ENCODE measurements at regions not wholly inside any gene's neighbourhood (a gene's known extent, or its start where the extent isn't known, plus 50 kb on each side); places are given as distances from the start of the nearest gene placed in this dataset.

- no peak overlapping the region for H3K4me3 Mint-ChIP-seq
- DNase-seq = no peak
- 88% methylated on average over 17 of the region's 17 CpGs for WGBS (ENCODE audit: insufficient coverage)
- no peaks in the 10 kb centered on the region for H3K4me1 ChIP-seq (ENCODE audit: control insufficient read depth, insufficient read depth, low read length)
- no peaks in the 10 kb centered on the region for H3K4me1 Mint-ChIP-seq
- no peaks in the 10 kb centered on the region for H3K9me3 Mint-ChIP-seq
- TF ChIP-seq CTCF (IDR thresholded peaks at IDR 0.05) = no peak
- no peaks in the 10 kb centered on the region for H3K27me3 ChIP-seq (ENCODE audit: control insufficient read depth, insufficient read depth, low read length)
- intact Hi-C loops (cut with micrococcal nuclease) = no loop called here
- no peak overlapping the region for H3K27ac Mint-ChIP-seq
- H3K4me3 ChIP-seq (ENCODE audit: low read length) = no peak overlapping the region
- H3K27ac ChIP-seq (ENCODE audit: low read length) = no peak overlapping the region
- H3K36me3 ChIP-seq (ENCODE audit: control insufficient read depth, insufficient read depth, low read length) = no peaks in the 10 kb centered on the region
- no peaks in the 10 kb centered on the region for H3K9me3 ChIP-seq (ENCODE audit: control insufficient read depth, insufficient read depth, low read length)
- ATAC-seq = no peak
- peaks cover 6 to 11% of the 10 kb centered on the region in 2 donors for H3K27me3 Mint-ChIP-seq (ENCODE audit: low read depth in 2 of 2)
- H3K36me3 Mint-ChIP-seq = no peaks in the 10 kb centered on the region
Measured at GRCh38 chr10:44828508-44829142, 82.5 kb upstream of the TMEM72 start.

- intact Hi-C loops (cut with micrococcal nuclease) = no loop called here
- ATAC-seq (no peak), DNase-seq (no peak)
- Histone ChIP-seq H3K27me3 (ENCODE audit: control insufficient read depth, insufficient read depth, low read length) (no peaks in the 10 kb centered on the region), H3K9me3 (ENCODE audit: control insufficient read depth, insufficient read depth, low read length) (no peaks in the 10 kb centered on the region), H3K4me3 (ENCODE audit: low read length) (no peak overlapping the region), H3K36me3 (ENCODE audit: control insufficient read depth, insufficient read depth, low read length) (no peaks in the 10 kb centered on the region), H3K4me1 (ENCODE audit: control insufficient read depth, insufficient read depth, low read length) (no peaks in the 10 kb centered on the region), H3K27ac (ENCODE audit: low read length) (no peak overlapping the region)
- peaks cover 6 to 11% of the 10 kb centered on the region in 2 donors for H3K27me3 Mint-ChIP-seq (ENCODE audit: low read depth in 2 of 2)
- H3K9me3 Mint-ChIP-seq = no peaks in the 10 kb centered on the region
- H3K27ac Mint-ChIP-seq = no peak overlapping the region
- WGBS (ENCODE audit: insufficient coverage) = 92% methylated on average over 9 of the region's 9 CpGs
- no peaks in the 10 kb centered on the region for H3K4me1 Mint-ChIP-seq
- H3K4me3 Mint-ChIP-seq = no peak overlapping the region
- TF ChIP-seq CTCF (IDR thresholded peaks at IDR 0.05) = no peak
- H3K36me3 Mint-ChIP-seq = no peaks in the 10 kb centered on the region
Measured at GRCh38 chr10:44829426-44829825, 81.7 kb upstream of the TMEM72 start.

- intact Hi-C loops (cut with micrococcal nuclease) = no loop called here
- H3K36me3 ChIP-seq (ENCODE audit: control insufficient read depth, insufficient read depth, low read length) = no peaks in the 10 kb centered on the region
- no peaks in the 10 kb centered on the region for H3K27me3 ChIP-seq (ENCODE audit: control insufficient read depth, insufficient read depth, low read length)
- H3K4me3 Mint-ChIP-seq = no peak overlapping the region
- H3K27me3 Mint-ChIP-seq (ENCODE audit: low read depth in 2 of 2) = peaks cover 6 to 11% of the 10 kb centered on the region in 2 donors
- no peak for TF ChIP-seq CTCF (IDR thresholded peaks at IDR 0.05)
- no peak overlapping the region for H3K27ac ChIP-seq (ENCODE audit: low read length)
- no peaks in the 10 kb centered on the region for H3K36me3 Mint-ChIP-seq
- no peaks in the 10 kb centered on the region for H3K9me3 Mint-ChIP-seq
- 91% methylated on average over 4 of the region's 4 CpGs for WGBS (ENCODE audit: insufficient coverage)
- no peak overlapping the region for H3K27ac Mint-ChIP-seq
- H3K4me3 ChIP-seq (ENCODE audit: low read length) = no peak overlapping the region
- ATAC-seq = no peak
- DNase-seq = no peak
- H3K9me3 ChIP-seq (ENCODE audit: control insufficient read depth, insufficient read depth, low read length) = no peaks in the 10 kb centered on the region
- no peaks in the 10 kb centered on the region for H3K4me1 ChIP-seq (ENCODE audit: control insufficient read depth, insufficient read depth, low read length)
- no peaks in the 10 kb centered on the region for H3K4me1 Mint-ChIP-seq
Measured at GRCh38 chr10:44830022-44830421, 81.1 kb upstream of the TMEM72 start.

- Mint-ChIP-seq H3K27ac (no peak overlapping the region), H3K36me3 (no peaks in the 10 kb centered on the region), H3K9me3 (no peaks in the 10 kb centered on the region), H3K27me3 (ENCODE audit: low read depth in 2 of 2) (peaks cover 6 to 9% of the 10 kb centered on the region in 2 donors), H3K4me1 (no peaks in the 10 kb centered on the region), H3K4me3 (no peak overlapping the region)
- ATAC-seq (no peak), DNase-seq (no peak)
- 73% methylated on average over 4 of the region's 4 CpGs for WGBS (ENCODE audit: insufficient coverage)
- Histone ChIP-seq H3K27me3 (ENCODE audit: control insufficient read depth, insufficient read depth, low read length) (no peaks in the 10 kb centered on the region), H3K27ac (ENCODE audit: low read length) (no peak overlapping the region), H3K36me3 (ENCODE audit: control insufficient read depth, insufficient read depth, low read length) (no peaks in the 10 kb centered on the region), H3K4me3 (ENCODE audit: low read length) (no peak overlapping the region), H3K4me1 (ENCODE audit: control insufficient read depth, insufficient read depth, low read length) (no peaks in the 10 kb centered on the region), H3K9me3 (ENCODE audit: control insufficient read depth, insufficient read depth, low read length) (no peaks in the 10 kb centered on the region)
- intact Hi-C loops (cut with micrococcal nuclease) = no loop called here
- no peak for TF ChIP-seq CTCF (IDR thresholded peaks at IDR 0.05)
Measured at GRCh38 chr10:44831581-44831980, 79.6 kb upstream of the TMEM72 start.

All from natural killer cell (primary cell).